ENCODE measurements at regions not wholly inside any gene's neighbourhood (a gene's known extent, or its start where the extent isn't known, plus 50 kb on each side); places are given as distances from the start of the nearest gene placed in this dataset.
A peak's percentile ranks its signal among the peaks of the same experiment; 100 is the strongest.

GRCh38 chr22:17283423-17283822 is 64.2 kb upstream of the ADA2 start:
- Mint-ChIP-seq H3K4me1 (peaks cover 24% of the 10 kb centered on the region), H3K27ac (no peak overlapping the region), H3K4me3 (no peak overlapping the region), H3K27me3 (ENCODE audit: insufficient read depth, low read depth) (peaks cover 3% of the 10 kb centered on the region), H3K36me3 (no peaks in the 10 kb centered on the region), H3K9me3 (no peaks in the 10 kb centered on the region)
- peaks cover 4% of the 10 kb centered on the region for H3K4me1 ChIP-seq
- peaks cover 5% of the 10 kb centered on the region for H3F3A ChIP-seq (ENCODE audit: low read depth)
- H3K79me2 ChIP-seq (ENCODE audit: low read depth): no peaks in the 10 kb centered on the region
- TF ChIP-seq EZH2 (IDR thresholded peaks at IDR 0.05) (no peak), EZH2phosphoT487 (IDR thresholded peaks at IDR 0.05) (no peak)
- TF ChIP-seq, protein P1, sequence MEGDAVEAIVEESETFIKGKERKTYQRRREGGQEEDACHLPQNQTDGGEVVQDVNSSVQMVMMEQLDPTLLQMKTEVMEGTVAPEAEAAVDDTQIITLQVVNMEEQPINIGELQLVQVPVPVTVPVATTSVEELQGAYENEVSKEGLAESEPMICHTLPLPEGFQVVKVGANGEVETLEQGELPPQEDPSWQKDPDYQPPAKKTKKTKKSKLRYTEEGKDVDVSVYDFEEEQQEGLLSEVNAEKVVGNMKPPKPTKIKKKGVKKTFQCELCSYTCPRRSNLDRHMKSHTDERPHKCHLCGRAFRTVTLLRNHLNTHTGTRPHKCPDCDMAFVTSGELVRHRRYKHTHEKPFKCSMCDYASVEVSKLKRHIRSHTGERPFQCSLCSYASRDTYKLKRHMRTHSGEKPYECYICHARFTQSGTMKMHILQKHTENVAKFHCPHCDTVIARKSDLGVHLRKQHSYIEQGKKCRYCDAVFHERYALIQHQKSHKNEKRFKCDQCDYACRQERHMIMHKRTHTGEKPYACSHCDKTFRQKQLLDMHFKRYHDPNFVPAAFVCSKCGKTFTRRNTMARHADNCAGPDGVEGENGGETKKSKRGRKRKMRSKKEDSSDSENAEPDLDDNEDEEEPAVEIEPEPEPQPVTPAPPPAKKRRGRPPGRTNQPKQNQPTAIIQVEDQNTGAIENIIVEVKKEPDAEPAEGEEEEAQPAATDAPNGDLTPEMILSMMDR (IDR thresholded peaks at IDR 0.05): no peak
- no peaks in the 10 kb centered on the region for H3K27me3 ChIP-seq
- no peak overlapping the region for H3K4me3 ChIP-seq
- no peak overlapping the region for H3K9ac ChIP-seq
- H3K27ac ChIP-seq: no peak overlapping the region
- H3K4me2 ChIP-seq: no peak overlapping the region
- no peak for DNase-seq (ENCODE audit: low spot score)
- H4K20me1 ChIP-seq (ENCODE audit: low read depth): no peaks in the 10 kb centered on the region
- no peaks in the 10 kb centered on the region for H3K36me3 ChIP-seq
- no peaks in the 10 kb centered on the region for H3K9me3 ChIP-seq (ENCODE audit: low read depth)
- no peak overlapping the region for H2AFZ ChIP-seq (replicated peaks)

- H3F3A ChIP-seq (ENCODE audit: low read depth): peaks cover 5% of the 10 kb centered on the region
Observed at GRCh38 chr22:17281440-17281841, 62.2 kb upstream of the ADA2 start.

DNA sequence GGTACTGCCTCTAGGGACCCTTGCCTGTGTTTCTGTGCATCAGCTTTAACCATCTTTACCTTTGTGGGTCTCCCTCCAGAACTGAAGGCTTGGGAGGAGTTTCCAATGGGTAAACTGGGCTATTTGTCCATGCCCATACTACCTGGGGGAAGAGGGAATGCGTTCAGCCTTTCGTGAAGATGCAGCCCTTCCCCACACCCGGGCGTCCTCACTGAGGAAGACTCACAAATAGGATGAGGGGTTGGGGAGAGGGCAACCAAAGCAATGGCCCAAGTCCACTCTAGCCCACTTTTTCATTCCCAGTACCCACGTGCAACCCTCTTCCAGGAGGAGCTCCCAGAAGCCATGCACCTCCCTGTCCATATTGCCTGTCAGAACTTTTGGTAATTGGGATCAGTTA is 61.8 kb upstream of the ADA2 start:
- Mint-ChIP-seq H3K27me3 (ENCODE audit: insufficient read depth, low read depth) (peaks cover 3% of the 10 kb centered on the region), H3K27ac (no peak overlapping the region), H3K4me1 (peaks cover 16% of the 10 kb centered on the region), H3K36me3 (no peaks in the 10 kb centered on the region), H3K4me3 (no peak overlapping the region), H3K9me3 (no peaks in the 10 kb centered on the region)
- H3K27me3 ChIP-seq: no peaks in the 10 kb centered on the region
- H3K36me3 ChIP-seq: no peaks in the 10 kb centered on the region
- H3K4me3 ChIP-seq: no peak overlapping the region
- H3K79me2 ChIP-seq (ENCODE audit: low read depth): no peaks in the 10 kb centered on the region
- H3K4me1 ChIP-seq: peaks cover 4% of the 10 kb centered on the region
- no peak for DNase-seq (ENCODE audit: low spot score)
- no peaks in the 10 kb centered on the region for H3K9me3 ChIP-seq (ENCODE audit: low read depth)
- TF ChIP-seq EZH2 (IDR thresholded peaks at IDR 0.05): no peak
- no peak for TF ChIP-seq EZH2phosphoT487 (IDR thresholded peaks at IDR 0.05)
- TF ChIP-seq, protein P1 (IDR thresholded peaks at IDR 0.05): no peak
- no peaks in the 10 kb centered on the region for H4K20me1 ChIP-seq (ENCODE audit: low read depth)
- H3F3A ChIP-seq (ENCODE audit: low read depth): peaks cover 5% of the 10 kb centered on the region
- no peak overlapping the region for H3K27ac ChIP-seq
- no peak overlapping the region for H3K9ac ChIP-seq
- H3K4me2 ChIP-seq: no peak overlapping the region
- H2AFZ ChIP-seq (replicated peaks): no peak overlapping the region

More at GRCh38 chr22:17281440-17281841, 62.2 kb upstream of the ADA2 start:
- Mint-ChIP-seq H3K4me1 (peaks cover 18% of the 10 kb centered on the region), H3K27me3 (ENCODE audit: insufficient read depth, low read depth) (peaks cover 3% of the 10 kb centered on the region), H3K9me3 (no peaks in the 10 kb centered on the region), H3K4me3 (no peak overlapping the region), H3K27ac (peak overlapping the region; percentile 15), H3K36me3 (no peaks in the 10 kb centered on the region)
- Histone ChIP-seq H3K27me3 (no peaks in the 10 kb centered on the region), H2AFZ (replicated peaks) (no peak overlapping the region), H4K20me1 (ENCODE audit: low read depth) (no peaks in the 10 kb centered on the region), H3K79me2 (ENCODE audit: low read depth) (no peaks in the 10 kb centered on the region), H3K9me3 (ENCODE audit: low read depth) (no peaks in the 10 kb centered on the region), H3K4me3 (no peak overlapping the region), H3K9ac (no peak overlapping the region), H3K27ac (no peak overlapping the region), H3K4me2 (no peak overlapping the region), H3K36me3 (no peaks in the 10 kb centered on the region), H3K4me1 (peaks cover 4% of the 10 kb centered on the region)
- TF ChIP-seq, protein P1 (IDR thresholded peaks at IDR 0.05): no peak
- no peak for TF ChIP-seq EZH2 (IDR thresholded peaks at IDR 0.05)
- no peak for TF ChIP-seq EZH2phosphoT487 (IDR thresholded peaks at IDR 0.05)
- DNase-seq (ENCODE audit: low spot score): no peak

Measured in neural progenitor cell (in vitro differentiated cells).